ENCODE measurements at regions not wholly inside any gene's neighbourhood (a gene's known extent, or its start where the extent isn't known, plus 50 kb on each side); places are given as distances from the start of the nearest gene placed in this dataset.

DNA sequence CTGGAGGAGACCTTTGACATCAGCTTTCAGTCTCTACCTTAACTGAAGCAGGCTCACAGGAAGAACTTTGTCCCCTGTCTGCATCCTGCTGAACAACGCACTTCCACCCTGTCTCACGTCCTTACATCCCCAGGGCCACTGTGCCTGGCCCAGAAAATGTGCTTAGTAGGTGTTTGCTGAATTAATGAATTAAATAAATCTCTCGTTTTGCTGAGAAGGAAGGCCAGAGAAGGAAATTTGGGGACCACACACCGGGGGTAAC is 54.3 kb upstream of the CREB3L1 start:
- no peaks in the 10 kb centered on the region for H3K36me3 ChIP-seq (replicated peaks)
- in situ Hi-C loops (cut with HindIII; ENCODE audit: low pct_ligation_motif_present, low sequenced_read_pairs), result no loop called here
- no peaks in the 10 kb centered on the region for H3K27me3 ChIP-seq (replicated peaks)
- TF ChIP-seq, protein P1, sequence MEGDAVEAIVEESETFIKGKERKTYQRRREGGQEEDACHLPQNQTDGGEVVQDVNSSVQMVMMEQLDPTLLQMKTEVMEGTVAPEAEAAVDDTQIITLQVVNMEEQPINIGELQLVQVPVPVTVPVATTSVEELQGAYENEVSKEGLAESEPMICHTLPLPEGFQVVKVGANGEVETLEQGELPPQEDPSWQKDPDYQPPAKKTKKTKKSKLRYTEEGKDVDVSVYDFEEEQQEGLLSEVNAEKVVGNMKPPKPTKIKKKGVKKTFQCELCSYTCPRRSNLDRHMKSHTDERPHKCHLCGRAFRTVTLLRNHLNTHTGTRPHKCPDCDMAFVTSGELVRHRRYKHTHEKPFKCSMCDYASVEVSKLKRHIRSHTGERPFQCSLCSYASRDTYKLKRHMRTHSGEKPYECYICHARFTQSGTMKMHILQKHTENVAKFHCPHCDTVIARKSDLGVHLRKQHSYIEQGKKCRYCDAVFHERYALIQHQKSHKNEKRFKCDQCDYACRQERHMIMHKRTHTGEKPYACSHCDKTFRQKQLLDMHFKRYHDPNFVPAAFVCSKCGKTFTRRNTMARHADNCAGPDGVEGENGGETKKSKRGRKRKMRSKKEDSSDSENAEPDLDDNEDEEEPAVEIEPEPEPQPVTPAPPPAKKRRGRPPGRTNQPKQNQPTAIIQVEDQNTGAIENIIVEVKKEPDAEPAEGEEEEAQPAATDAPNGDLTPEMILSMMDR (IDR thresholded peaks at IDR 0.05; ENCODE audit: low read depth, low read length, missing control alignments), result no peak
- H3K27ac ChIP-seq, result no peak overlapping the region
- H3K4me3 ChIP-seq (ENCODE audit: low read depth, low read length), result no peak overlapping the region
- no peak for DNase-seq

DNA sequence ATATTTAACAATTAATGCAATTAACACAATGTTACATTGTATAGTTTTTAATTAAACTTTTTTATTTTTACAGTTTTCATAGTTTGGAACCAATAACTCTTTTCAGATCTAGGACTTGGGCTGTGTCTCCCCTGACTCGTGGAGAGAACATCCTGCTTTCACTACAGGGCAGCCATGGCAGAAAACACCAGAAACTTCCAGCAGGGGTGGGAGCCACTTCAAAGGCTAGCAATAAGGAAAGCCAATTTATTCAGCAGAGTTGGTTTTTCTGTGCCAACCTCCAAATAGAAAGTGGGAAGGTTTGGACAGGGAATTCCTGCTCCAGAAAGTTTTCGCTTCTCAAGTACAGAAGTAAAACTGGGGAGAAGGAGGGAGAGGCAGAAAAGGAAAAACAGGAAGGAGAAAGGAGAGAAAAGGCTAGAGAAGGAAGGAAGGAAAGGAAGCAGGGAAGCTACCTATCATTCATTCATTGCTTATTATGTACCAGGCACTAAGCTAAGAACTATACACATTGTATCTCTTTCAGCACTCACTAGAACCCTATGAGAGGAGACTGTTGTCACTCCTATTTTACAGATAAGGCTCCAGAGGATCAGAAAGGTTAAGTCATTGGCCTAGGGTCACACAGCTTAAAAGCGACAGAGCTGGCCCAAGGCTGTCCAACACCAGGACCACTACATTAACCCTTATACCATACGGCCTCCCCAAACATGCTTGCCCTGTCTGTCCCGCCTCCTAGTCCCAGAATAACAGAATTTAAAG is 54.8 kb upstream of the CREB3L1 start:
- H3K27me3 ChIP-seq (replicated peaks), result no peaks in the 10 kb centered on the region
- in situ Hi-C loops (cut with HindIII; ENCODE audit: low pct_ligation_motif_present, low sequenced_read_pairs), result no loop called here
- TF ChIP-seq, protein P1 (IDR thresholded peaks at IDR 0.05; ENCODE audit: low read depth, low read length, missing control alignments), result peak; percentile 14
- H3K27ac ChIP-seq, result no peak overlapping the region
- H3K4me3 ChIP-seq (ENCODE audit: low read depth, low read length), result no peak overlapping the region
- DNase-seq, result no peak
- H3K36me3 ChIP-seq (replicated peaks), result no peaks in the 10 kb centered on the region

DNA sequence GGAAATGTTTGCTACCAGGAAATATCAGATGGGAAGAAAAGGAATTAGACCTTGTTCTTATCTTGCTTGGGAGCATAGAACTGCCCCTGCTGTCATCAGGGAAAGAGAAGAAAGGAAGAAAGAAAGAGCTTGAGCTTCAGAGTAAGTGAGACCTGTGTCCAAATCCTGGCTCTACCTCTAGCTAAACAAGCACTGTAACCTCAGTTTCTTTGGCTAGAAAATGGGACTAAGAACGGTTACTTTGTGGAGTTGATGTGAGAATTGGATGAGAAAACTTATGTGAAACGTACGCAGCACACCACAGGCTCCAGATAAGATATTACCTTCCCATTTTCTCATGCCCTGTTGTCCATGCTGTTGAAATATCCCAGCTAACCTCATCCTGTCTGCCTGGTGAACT is 57.1 kb upstream of the CREB3L1 start:
- Histone ChIP-seq H3K36me3 (replicated peaks) (no peaks in the 10 kb centered on the region), H3K4me3 (ENCODE audit: low read depth, low read length) (no peak overlapping the region), H3K27ac (no peak overlapping the region), H3K27me3 (replicated peaks) (no peaks in the 10 kb centered on the region)
- in situ Hi-C loops (cut with HindIII; ENCODE audit: low pct_ligation_motif_present, low sequenced_read_pairs), result no loop called here
- DNase-seq, result no peak
- TF ChIP-seq, protein P1 (IDR thresholded peaks at IDR 0.05; ENCODE audit: low read depth, low read length, missing control alignments), result no peak

DNA sequence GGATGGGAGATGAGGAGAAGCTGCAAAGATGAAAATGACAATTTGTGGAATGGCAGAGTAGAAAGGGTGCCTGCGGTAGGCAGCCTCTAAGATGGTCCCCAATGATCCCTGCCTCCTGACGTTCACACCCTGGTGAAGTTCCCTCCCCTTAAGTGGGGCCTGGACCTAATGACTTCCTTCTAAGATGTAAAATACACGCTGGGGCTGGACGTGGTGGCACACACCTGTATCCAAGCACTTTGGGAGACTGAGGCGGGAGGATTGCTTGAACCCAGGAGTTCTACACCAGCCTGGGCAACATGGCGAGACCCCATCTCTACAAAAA is 60.7 kb upstream of the CREB3L1 start:
- Histone ChIP-seq H3K27ac (no peak overlapping the region), H3K27me3 (replicated peaks) (no peaks in the 10 kb centered on the region), H3K4me3 (ENCODE audit: low read depth, low read length) (no peak overlapping the region), H3K36me3 (replicated peaks) (no peaks in the 10 kb centered on the region)
- no peak for DNase-seq
- TF ChIP-seq, protein P1 (IDR thresholded peaks at IDR 0.05; ENCODE audit: low read depth, low read length, missing control alignments), result no peak
- in situ Hi-C loops (cut with HindIII; ENCODE audit: low pct_ligation_motif_present, low sequenced_read_pairs), result no loop called here

DNA sequence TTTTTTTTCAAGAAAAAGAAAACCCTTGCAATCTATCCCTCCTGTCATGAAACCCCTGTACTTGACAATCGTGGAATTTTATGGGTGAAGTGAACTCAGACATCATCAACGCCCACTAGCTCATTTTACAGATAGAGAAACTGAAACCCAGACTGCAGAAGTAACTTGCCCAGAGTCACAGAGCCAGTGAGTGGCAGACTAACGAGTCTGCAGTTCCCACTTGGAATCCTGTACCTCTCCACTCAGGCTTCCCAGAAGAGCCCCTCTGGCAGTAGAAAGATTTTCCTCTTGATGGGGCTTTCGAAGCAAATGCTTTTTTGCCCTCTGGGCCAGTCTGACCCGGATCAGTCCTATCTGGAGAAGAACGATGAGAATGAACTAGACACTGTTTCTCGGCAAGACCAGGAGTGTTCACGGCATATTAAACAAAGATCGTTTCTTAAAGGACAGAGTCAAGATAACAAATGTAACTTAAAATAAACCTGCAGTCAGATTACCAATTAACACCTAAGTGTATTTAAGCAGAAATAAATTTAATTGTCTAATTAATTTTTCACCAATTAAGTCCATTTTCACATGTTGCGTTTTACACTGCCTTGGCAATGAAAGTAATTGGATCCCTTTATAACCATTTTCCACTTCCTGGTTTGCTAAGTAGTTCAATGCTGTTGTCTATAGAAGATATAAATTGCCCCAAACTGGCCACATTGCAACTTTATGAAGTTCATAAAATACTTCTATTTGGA is 61.3 kb upstream of the CREB3L1 start:
- Histone ChIP-seq H3K27me3 (replicated peaks) (no peaks in the 10 kb centered on the region), H3K36me3 (replicated peaks) (no peaks in the 10 kb centered on the region), H3K4me3 (ENCODE audit: low read depth, low read length) (peak overlapping the region; percentile 35), H3K27ac (no peak overlapping the region)
- no peak for DNase-seq
- TF ChIP-seq, protein P1 (IDR thresholded peaks at IDR 0.05; ENCODE audit: low read depth, low read length, missing control alignments), result no peak
- in situ Hi-C loops (cut with HindIII; ENCODE audit: low pct_ligation_motif_present, low sequenced_read_pairs), result no loop called here

All from brain microvascular endothelial cell (primary cell).